Stimulated activated CD8-positive, alpha-beta memory T cell treated with anti-CD3 and anti-CD28 coated beads, Interleukin-7, amount 100 ng/mL, for 48 hours (primary cell): ENCODE measurements at regions not wholly inside any gene's neighbourhood (a gene's known extent, or its start where the extent isn't known, plus 50 kb on each side); places are given as distances from the start of the nearest gene placed in this dataset.
"Not testable (repeated sequence)": the region's sequence is repeated elsewhere in the genome, so short reads cannot be mapped to it uniquely, and the experiment has no call there.

Experiments
- DNase-seq, 2 donors: peaks; one replicate each; pipeline ENCODE4 v3.0.0-alpha.2; 2020; ENCODE audit warnings: low read depth in 1 of 2; ENCODE audit errors: extremely low read depth in 1 of 2

GRCh38 chr16:59164461-59164860, 430.3 kb upstream of the GOT2 start:
- no peak for DNase-seq

- no peak for DNase-seq
Measured at GRCh38 chr16:59163371-59164055, 429.4 kb upstream of the GOT2 start.

GRCh38 chr16:59161679-59162078, 427.6 kb upstream of the GOT2 start:
- no peak for DNase-seq

- no peak for DNase-seq
Measured at GRCh38 chr16:59154295-59154694, 420.2 kb upstream of the GOT2 start.

DNA sequence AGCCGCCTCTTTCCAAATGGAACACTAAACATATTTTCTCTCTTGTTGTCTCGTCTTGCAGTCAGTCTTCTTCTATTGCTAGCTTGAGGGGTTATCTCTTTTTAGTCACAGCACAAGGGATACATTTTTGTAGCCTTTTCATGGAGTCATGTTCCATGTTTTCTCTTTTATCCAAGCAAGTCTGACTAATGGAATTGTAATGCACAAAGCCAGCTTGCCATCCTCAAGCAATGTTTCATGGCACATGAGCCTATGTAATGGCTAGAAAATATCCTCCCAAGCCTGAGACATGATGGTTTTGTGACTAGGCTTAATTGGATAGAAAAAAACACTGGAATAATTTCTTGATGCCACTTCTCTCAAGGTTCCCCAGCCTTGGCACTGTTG, 414.6 kb upstream of the GOT2 start:
- no peak for DNase-seq

- DNase-seq: no peak
Measured at GRCh38 chr16:59148056-59148768, 414.1 kb upstream of the GOT2 start.

GRCh38 chr16:59146140-59146539, 412.0 kb upstream of the GOT2 start:
- DNase-seq: no peak

DNA sequence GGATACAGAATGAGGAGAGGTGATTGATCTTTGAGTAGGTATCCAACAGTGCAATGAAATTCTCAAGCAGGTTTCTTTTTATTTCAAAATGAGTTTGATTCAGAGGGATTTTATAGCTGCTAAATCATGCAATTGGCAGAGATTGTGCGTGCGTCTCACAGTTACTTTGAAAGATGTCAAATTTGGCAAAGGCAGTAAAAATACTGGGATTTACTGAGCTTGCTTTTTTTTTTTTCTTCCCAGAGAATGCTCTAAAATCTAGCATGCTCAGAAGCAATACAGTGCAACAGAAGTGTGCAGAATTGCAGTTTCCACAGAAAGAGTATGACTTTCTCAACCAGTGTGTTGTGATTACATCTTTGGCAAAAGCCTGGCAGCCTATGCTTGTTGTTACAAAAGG, 410.7 kb upstream of the GOT2 start:
- no peak for DNase-seq

DNA sequence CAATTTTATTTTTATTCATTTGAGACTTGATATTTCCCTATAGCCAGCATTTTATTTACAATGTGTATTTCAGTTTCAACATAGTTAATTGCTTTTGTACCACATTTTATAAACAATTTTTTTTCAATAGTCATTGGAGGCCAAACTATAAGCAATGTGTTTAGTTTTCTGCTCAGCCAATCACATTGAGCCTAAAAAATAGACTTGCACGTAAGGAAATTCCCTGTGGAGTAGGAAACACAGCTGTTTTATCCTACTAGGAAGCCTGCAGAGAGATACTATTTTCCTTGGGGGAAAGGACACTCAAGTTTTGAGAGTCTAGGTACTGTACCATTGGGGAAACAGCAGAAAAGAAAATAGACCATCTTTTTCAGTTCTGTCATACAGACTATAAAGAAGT, 410.2 kb upstream of the GOT2 start:
- no peak for DNase-seq

- no peak for DNase-seq
Measured at GRCh38 chr16:59126486-59126885, 392.4 kb upstream of the GOT2 start.

- DNase-seq: no peak
Measured at GRCh38 chr16:59124056-59124455, 389.9 kb upstream of the GOT2 start.

GRCh38 chr16:59123479-59123878, 389.4 kb upstream of the GOT2 start:
- DNase-seq: no peak

GRCh38 chr16:59122262-59122537, 388.1 kb upstream of the GOT2 start:
- no peak for DNase-seq

- no peak for DNase-seq
Measured at GRCh38 chr16:59121411-59122261, 387.5 kb upstream of the GOT2 start.

- no peak for DNase-seq
Measured at GRCh38 chr16:59116744-59117143, 382.6 kb upstream of the GOT2 start.

DNA sequence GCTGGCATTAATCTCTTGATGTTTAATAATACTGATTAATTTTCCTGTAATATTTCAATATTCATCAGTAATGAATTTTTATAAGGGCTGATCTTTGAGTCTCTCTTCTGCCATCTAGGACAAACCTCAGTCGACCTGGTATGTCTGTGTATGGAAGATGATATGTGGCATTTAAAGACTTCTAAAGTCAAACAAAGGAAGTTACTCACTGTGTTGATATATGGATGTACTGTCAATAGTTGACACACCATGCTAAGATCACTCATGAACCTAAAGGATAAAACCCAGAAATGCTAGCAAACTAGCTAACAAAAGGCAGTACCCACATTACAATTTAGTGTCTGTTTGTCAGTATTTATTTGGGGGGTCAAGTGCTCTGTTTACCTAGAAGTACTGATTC, 380.7 kb upstream of the GOT2 start:
- no peak for DNase-seq

DNA sequence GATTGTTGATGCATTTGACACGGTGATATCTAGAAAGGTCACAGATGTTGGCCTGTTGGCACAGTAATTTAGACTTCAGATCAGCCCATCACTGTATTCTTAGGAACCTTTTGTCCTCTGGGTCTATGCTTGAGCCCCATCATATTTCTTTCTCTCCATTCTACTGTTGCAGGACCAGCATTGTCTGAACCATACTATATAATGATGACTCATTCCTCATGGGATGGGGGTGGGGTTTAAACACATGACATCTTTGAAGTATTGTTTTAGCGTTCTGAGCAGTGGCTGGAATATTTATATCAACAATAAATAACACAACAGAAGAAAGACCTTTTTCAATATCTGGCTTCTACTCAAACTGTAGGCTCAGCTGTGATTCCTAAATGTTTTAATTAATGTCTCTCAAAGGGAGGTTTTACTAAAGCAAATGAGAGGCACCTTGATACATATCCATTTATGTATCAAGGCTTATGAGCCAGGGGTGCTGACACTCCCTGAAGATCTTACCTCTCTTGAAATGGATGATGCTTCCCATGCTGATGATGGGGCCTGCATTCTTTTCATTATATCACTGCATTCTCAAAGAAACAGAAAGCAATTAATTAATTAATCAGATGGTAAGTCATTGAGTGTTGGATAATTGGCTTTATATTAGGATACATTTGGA, 379.0 kb upstream of the GOT2 start:
- no peak for DNase-seq

GRCh38 chr16:59111280-59111679, 377.2 kb upstream of the GOT2 start:
- no peak for DNase-seq

- no peak for DNase-seq
Measured at GRCh38 chr16:59108374-59108773, 374.3 kb upstream of the GOT2 start.

GRCh38 chr16:59096682-59097081, 362.6 kb upstream of the GOT2 start:
- DNase-seq: not testable (repeated sequence)

DNA sequence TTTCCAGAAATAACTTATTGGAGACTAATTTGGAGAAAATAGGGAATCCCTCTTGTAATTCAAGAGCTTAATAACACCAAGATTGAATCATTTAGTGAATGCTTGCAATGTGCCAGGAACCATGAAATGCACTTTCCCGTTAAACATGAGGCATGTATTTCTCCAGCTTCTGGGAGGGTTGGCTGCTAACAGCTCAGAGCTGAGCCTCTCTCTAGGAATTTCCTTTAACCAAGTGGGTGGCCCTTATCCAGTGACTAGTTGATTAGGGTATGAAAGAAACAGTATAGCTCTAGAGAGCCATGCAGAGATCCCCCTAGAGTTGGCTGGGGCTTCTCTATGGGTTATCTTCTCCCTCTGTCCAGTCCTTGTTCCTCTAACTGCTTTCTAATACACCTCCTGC, 356.4 kb upstream of the GOT2 start:
- DNase-seq: no peak

- DNase-seq: no peak
Measured at GRCh38 chr16:59088431-59088830, 354.3 kb upstream of the GOT2 start.
